ENCODE measurements at regions not wholly inside any gene's neighbourhood (a gene's known extent, or its start where the extent isn't known, plus 50 kb on each side); places are given as distances from the start of the nearest gene placed in this dataset.

DNA sequence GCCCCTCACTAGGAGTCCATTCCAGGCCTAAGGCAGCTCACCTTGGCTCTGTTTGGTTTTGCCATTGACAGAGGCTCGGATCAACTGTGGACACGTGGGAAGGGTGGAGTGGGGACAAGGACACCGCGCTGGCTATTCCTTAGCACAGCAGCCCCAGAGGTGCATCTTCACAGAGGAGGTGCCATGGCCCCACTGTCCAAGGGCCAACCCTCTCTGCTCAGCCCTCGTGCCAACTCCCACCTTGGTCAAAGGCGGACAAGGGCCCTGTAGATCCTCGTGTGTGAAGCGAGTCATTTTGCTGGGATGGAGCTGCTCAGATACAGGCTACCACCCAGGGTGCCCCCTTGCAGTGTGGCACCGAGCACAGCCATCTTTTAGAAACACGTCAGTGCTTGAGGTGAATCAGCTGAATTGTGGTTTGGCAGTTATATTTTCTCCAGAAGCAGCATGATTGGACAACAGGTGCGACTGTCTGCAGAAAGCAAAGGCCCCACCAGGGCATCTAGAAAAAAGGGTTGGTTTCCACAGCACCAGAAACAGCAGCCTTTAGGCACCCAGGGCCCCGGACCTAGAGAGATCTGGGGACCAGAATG, 192.1 kb upstream of the GPR12 start:
- Histone ChIP-seq H3K9me3 (no peaks in the 10 kb centered on the region), H3K27me3 (peaks cover 0 to 2% of the 10 kb centered on the region in 2 donors), H3K36me3 (no peaks in the 10 kb centered on the region), H3K4me1 (no peaks in the 10 kb centered on the region), H3K27ac (no peak overlapping the region), H3K4me3 (no peak overlapping the region)
- DNase-seq (ENCODE audit: low spot score in 2 of 2): no peak
- TF ChIP-seq POLR2AphosphoS5 (IDR thresholded peaks at IDR 0.05) (no peak), POLR2A (IDR thresholded peaks at IDR 0.05) (no peak)
- TF ChIP-seq, protein P1, sequence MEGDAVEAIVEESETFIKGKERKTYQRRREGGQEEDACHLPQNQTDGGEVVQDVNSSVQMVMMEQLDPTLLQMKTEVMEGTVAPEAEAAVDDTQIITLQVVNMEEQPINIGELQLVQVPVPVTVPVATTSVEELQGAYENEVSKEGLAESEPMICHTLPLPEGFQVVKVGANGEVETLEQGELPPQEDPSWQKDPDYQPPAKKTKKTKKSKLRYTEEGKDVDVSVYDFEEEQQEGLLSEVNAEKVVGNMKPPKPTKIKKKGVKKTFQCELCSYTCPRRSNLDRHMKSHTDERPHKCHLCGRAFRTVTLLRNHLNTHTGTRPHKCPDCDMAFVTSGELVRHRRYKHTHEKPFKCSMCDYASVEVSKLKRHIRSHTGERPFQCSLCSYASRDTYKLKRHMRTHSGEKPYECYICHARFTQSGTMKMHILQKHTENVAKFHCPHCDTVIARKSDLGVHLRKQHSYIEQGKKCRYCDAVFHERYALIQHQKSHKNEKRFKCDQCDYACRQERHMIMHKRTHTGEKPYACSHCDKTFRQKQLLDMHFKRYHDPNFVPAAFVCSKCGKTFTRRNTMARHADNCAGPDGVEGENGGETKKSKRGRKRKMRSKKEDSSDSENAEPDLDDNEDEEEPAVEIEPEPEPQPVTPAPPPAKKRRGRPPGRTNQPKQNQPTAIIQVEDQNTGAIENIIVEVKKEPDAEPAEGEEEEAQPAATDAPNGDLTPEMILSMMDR (IDR thresholded peaks at IDR 0.05): no peak
- intact Hi-C loops (cut with DNase I; ENCODE audit: low total_unique reads): no loop called here

DNA sequence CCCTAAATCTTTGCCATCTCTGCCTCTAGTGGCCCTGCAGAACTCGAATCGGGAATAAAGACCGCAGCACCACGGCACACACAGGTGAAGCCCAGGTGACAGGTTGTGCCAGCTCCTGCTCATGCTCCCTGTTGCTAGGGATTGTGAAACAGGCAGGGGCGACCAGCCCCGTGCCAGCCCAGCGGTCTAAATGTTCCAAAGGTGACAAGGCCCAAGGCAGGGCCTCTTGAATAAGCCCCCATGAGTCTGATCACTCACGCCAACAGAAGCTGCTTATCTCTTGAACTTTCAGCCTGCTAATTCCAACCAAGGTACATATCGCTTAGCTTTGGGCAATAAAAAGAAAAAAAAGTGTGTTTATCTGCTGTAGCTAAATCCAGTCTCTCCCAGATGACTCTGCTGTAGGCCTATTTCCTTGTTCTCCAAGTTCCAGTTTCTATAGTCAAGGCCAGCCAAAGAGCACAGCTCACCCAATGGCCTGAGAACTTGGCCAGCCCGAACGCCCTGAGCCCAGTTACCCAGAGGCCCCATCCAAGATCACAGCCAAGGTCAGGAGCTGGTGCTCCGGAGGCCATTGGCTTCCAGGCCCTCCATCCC, 191.1 kb upstream of the GPR12 start:
- intact Hi-C loops (cut with DNase I; ENCODE audit: low total_unique reads): no loop called here
- no peaks in the 10 kb centered on the region for H3K36me3 ChIP-seq
- H3K4me1 ChIP-seq: no peaks in the 10 kb centered on the region
- H3K9me3 ChIP-seq: no peaks in the 10 kb centered on the region
- TF ChIP-seq POLR2AphosphoS5 (IDR thresholded peaks at IDR 0.05) (no peak), POLR2A (IDR thresholded peaks at IDR 0.05) (no peak)
- H3K4me3 ChIP-seq: no peak overlapping the region
- no peaks in the 10 kb centered on the region for H3K27me3 ChIP-seq
- H3K27ac ChIP-seq: no peak overlapping the region
- DNase-seq (ENCODE audit: low spot score in 2 of 2): no peak

DNA sequence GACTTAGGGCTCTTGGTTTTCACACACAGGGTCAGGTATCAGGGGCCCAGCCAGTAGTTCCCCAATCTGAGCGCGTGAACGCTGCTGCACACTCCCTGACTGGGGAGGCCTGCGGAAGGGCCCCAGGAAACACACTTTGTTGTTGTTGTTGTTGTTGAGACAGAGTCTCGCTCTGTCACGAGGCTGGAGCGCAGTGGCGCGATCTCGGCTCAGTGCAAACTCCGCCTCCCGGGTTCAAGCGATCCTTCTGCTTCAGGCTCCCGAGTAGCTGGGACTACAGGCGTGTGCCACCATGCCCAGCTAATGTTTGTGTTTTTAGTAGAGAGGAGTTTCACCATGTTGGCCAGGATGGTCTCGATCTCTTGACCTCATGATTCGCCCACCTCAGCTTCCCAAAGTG, 190.4 kb upstream of the GPR12 start:
- DNase-seq (ENCODE audit: low spot score in 2 of 2): no peak
- Histone ChIP-seq H3K4me3 (no peak overlapping the region), H3K4me1 (no peaks in the 10 kb centered on the region), H3K9me3 (no peaks in the 10 kb centered on the region), H3K27ac (no peak overlapping the region), H3K36me3 (no peaks in the 10 kb centered on the region), H3K27me3 (no peaks in the 10 kb centered on the region)
- intact Hi-C loops (cut with DNase I; ENCODE audit: low total_unique reads): no loop called here
- TF ChIP-seq POLR2AphosphoS5 (IDR thresholded peaks at IDR 0.05): no peak
- TF ChIP-seq, protein P1 (IDR thresholded peaks at IDR 0.05): no peak
- no peak for TF ChIP-seq POLR2A (IDR thresholded peaks at IDR 0.05)

DNA sequence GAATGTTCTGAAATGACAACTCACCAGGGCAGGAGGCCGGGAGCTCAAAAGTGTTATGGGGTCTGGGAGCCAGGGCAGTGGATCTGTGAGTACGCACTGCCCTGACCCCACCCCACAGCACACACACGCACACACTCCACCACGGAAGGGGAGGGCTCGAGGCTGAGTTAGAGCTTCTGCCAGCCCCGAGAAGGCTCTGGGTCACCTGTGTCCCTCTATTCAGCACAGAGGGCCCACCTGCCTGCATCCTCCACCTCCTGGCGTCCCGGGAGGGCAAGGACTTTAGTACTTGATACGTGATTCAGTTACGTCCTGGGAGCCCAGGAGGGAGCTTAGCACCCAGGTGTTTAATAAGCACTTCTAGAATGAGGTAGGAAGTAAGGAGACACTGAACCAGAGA, 190.0 kb upstream of the GPR12 start:
- no peak for DNase-seq (ENCODE audit: low spot score in 2 of 2)
- TF ChIP-seq POLR2AphosphoS5 (IDR thresholded peaks at IDR 0.05): no peak
- no peak for TF ChIP-seq POLR2A (IDR thresholded peaks at IDR 0.05)
- TF ChIP-seq, protein P1 (IDR thresholded peaks at IDR 0.05): no peak
- intact Hi-C loops (cut with DNase I; ENCODE audit: low total_unique reads): no loop called here
- Histone ChIP-seq H3K4me3 (no peak overlapping the region), H3K27me3 (no peaks in the 10 kb centered on the region), H3K9me3 (no peaks in the 10 kb centered on the region), H3K36me3 (no peaks in the 10 kb centered on the region), H3K27ac (no peak overlapping the region), H3K4me1 (no peaks in the 10 kb centered on the region)

DNA sequence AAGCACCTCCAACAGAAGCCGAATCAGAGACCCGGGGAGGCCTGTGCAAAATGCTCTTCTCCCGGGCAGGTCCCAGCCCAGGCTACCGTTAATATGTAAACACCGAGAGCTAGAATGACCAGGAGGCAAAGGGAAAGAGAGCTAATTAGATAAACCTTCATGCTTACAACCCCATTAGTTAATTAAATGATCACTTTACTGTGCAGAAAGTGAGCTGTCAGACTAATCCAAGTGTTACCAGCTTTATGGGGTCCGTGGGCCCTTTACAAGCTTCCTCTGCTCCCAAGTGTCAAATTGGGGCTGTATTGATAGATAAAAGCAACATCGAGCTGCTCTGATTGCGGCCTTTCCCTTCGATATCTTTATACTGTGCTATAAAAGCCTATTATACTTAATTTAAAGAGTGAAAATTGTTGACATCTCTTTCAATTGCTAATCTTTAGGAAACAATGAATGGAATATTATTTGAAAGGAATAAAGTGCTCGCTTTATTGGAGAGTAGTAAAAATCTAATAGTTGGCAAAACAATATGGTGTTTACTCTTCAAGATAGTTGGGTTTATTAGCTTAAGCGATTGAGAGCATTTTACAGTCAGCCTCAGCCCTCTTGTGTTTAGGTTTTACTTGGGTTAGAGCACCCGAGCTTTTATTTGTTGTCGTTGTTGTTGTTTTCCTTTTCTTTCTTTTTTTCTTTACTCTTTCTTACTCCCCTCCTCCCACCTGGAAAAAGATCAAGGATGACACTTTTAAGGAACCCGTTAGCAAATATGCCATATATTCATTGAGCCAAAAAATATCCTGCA, 189.3 kb upstream of the GPR12 start:
- Histone ChIP-seq H3K27me3 (no peaks in the 10 kb centered on the region), H3K9me3 (no peaks in the 10 kb centered on the region), H3K4me3 (no peak overlapping the region), H3K4me1 (no peaks in the 10 kb centered on the region), H3K27ac (no peak overlapping the region), H3K36me3 (no peaks in the 10 kb centered on the region)
- TF ChIP-seq POLR2A (IDR thresholded peaks at IDR 0.05) (no peak), POLR2AphosphoS5 (IDR thresholded peaks at IDR 0.05) (no peak)
- TF ChIP-seq, protein P1 (IDR thresholded peaks at IDR 0.05): no peak
- DNase-seq (ENCODE audit: low spot score in 2 of 2): no peak
- intact Hi-C loops (cut with DNase I; ENCODE audit: low total_unique reads): no loop called here

Data from breast epithelium (tissue), 4 donors.